K562 (cell line): ENCODE measurements at regions not wholly inside any gene's neighbourhood (a gene's known extent, or its start where the extent isn't known, plus 50 kb on each side); places are given as distances from the start of the nearest gene placed in this dataset.

ENCODE experiments used
- ATAC-seq: fragments of 200-7000 bp; cut with Tn5 transposase; 3 replicates; pipeline ENCODE4 v1.9.1; 2020; ENCODE audit warnings: moderate library complexity
- BruUV-seq: library from RNA; stranded (reverse); fragments of 400-500 nt; replicated peaks from 2 replicates; lab custom pipeline; 2021; lab: Mats Ljungman, UMichigan
- CTCF ChIA-PET: fragments of 300-600 bp; formaldehyde crosslinking; extraction: SDS; loops from one replicate; lab custom pipeline; 2021; ENCODE audit warnings: low intra/inter-chr PET ratio; lab: Yijun Ruan, JAX
- POLR2A ChIA-PET: fragments of 300-600, 350-650 bp; sonication (Branson Sonifier 250); formaldehyde crosslinking; extraction: SDS; loops from one replicate; lab custom pipeline; 2021; ENCODE audit warnings: antibody characterized with exemption, inconsistent platforms; lab: Yijun Ruan, JAX
- DNase-seq, 4 experiments: peaks; one replicate each; pipeline versions ENCODE4 v3.0.0 to v3.0.0-alpha.2; 2011 to 2018; ENCODE audit warnings: low spot score in 3 of 4, mixed read lengths in 3 of 4; ENCODE audit errors: extremely low read depth in 1 of 4
- FAIRE-seq: peaks from 2 replicates; lab custom pipeline; 2011; peaks lifted over from hg19 to GRCh38; lab: Jason Lieb, UNC
- H2AFZ ChIP-seq: 2 replicates; pipeline ENCODE4 v1.6.0; 2011; ENCODE audit warnings: low read depth, low read length, control low read depth, inconsistent platforms
- H3K27ac ChIP-seq: fragments of 200-600 bp; 3 replicates; pipeline ENCODE4 v1.8.0; 2011; ENCODE audit warnings: low read depth, mild to moderate bottlenecking, control low read depth, inconsistent platforms, low read length, moderate library complexity, mixed read lengths; ENCODE audit errors: extremely low read depth
- H3K27me3 ChIP-seq, 2 experiments: fragments of 300-600 bp in 1 of 2; 2 replicates in 1 of 2; 3 replicates in 1 of 2; pipeline versions ENCODE4 v1.6.0 to v1.8.0; 2011; ENCODE audit warnings: inconsistent platforms in 2 of 2, low read length in 2 of 2, mild to moderate bottlenecking in 1 of 2, mixed read lengths in 1 of 2, moderate library complexity in 1 of 2; ENCODE audit not compliant: control insufficient read depth in 2 of 2, insufficient read depth in 2 of 2
- H3K36me3 ChIP-seq: fragments of 300-600 bp; 3 replicates; pipeline ENCODE4 v1.8.0; 2011; ENCODE audit warnings: mild to moderate bottlenecking, low read length, inconsistent platforms; ENCODE audit not compliant: control insufficient read depth, insufficient read depth
- H3K4me1 ChIP-seq, 2 experiments: fragments of 200-600 bp in 1 of 2; replicated peaks in 1 of 2; 2 replicates in 1 of 2; 3 replicates in 1 of 2; pipeline versions ENCODE4 v1.5.1 to v1.8.0; 2011; ENCODE audit warnings: inconsistent platforms in 2 of 2, low read length in 2 of 2, mild to moderate bottlenecking in 1 of 2, mixed read lengths in 1 of 2, moderate library complexity in 1 of 2; ENCODE audit not compliant: control insufficient read depth in 2 of 2, insufficient read depth in 2 of 2
- H3K4me2 ChIP-seq: 2 replicates; pipeline ENCODE4 v1.6.1; 2011; ENCODE audit warnings: low read length, control low read depth, inconsistent platforms, mixed read lengths; ENCODE audit not compliant: insufficient read depth
- H3K4me3 ChIP-seq: fragments of 200-600 bp; sonication (generic), shearing (Covaris generic); 2 replicates; pipeline ENCODE4 v1.5.1; 2016; ENCODE audit warnings: control low read depth, inconsistent platforms
- H3K79me2 ChIP-seq: fragments of 200-600 bp; 3 replicates; pipeline ENCODE4 v1.8.0; 2011; ENCODE audit warnings: low read length, inconsistent platforms; ENCODE audit not compliant: control insufficient read depth, insufficient read depth
- H3K9ac ChIP-seq, 2 experiments: 2 replicates each; pipeline versions ENCODE4 v1.6.0 to v1.6.1; 2011; ENCODE audit warnings: low read depth in 2 of 2, low read length in 2 of 2, control low read depth in 1 of 2, inconsistent platforms in 1 of 2, mild to moderate bottlenecking in 1 of 2, mixed read lengths in 1 of 2; ENCODE audit not compliant: insufficient read depth in 1 of 2
- H3K9me1 ChIP-seq: one replicate; pipeline ENCODE4 v1.6.0; 2011; ENCODE audit warnings: inconsistent platforms, mild to moderate bottlenecking, low read length, moderate library complexity; ENCODE audit not compliant: control insufficient read depth, insufficient read depth
- H3K9me3 ChIP-seq: replicated peaks from 2 replicates; pipeline ENCODE4 v1.5.1; 2011; ENCODE audit warnings: low read depth, low read length, inconsistent platforms; ENCODE audit not compliant: control insufficient read depth, insufficient read depth
- H4K20me1 ChIP-seq: replicated peaks from 2 replicates; pipeline ENCODE4 v1.6.1; 2011; ENCODE audit warnings: low read length, inconsistent platforms, mixed read lengths; ENCODE audit not compliant: control insufficient read depth, insufficient read depth
- CBFA2T3 ChIP-seq: fragments of 450-650 bp; IDR thresholded peaks from 2 replicates; pipeline ENCODE4 v1.6.1; 2017
- MTA3 ChIP-seq: fragments of 450-650 bp; formaldehyde crosslinking; IDR thresholded peaks from 2 replicates; pipeline ENCODE4 v1.6.1; 2017; ENCODE audit warnings: mild to moderate bottlenecking, borderline replicate concordance
- PTTG1 ChIP-seq: fragments of 450-650 bp; IDR thresholded peaks from 2 replicates; pipeline ENCODE4 v1.6.1; 2016; ENCODE audit warnings: low read depth, mild to moderate bottlenecking, missing genetic modification characterization, missing compliant biosample characterization
- RBM14 ChIP-seq: fragments of 200-400 bp; formaldehyde crosslinking; IDR thresholded peaks from 2 replicates; pipeline ENCODE4 v1.6.1; 2018; ENCODE audit warnings: low read depth, mild to moderate bottlenecking, low read length, moderate library complexity, borderline replicate concordance; ENCODE audit not compliant: insufficient read depth
- TGIF2 ChIP-seq: sonication (generic); formaldehyde crosslinking; IDR thresholded peaks from 2 replicates; pipeline ENCODE4 v1.8.1; 2022; ENCODE audit warnings: mild to moderate bottlenecking, missing genetic modification reagents, moderate library complexity
- XRCC5 ChIP-seq: fragments of 200-400 bp; formaldehyde crosslinking; IDR thresholded peaks from 2 replicates; pipeline ENCODE4 v1.6.1; 2017; ENCODE audit warnings: low read depth, mild to moderate bottlenecking, low read length
- ZNF121 ChIP-seq: sonication (generic); formaldehyde crosslinking; conservative IDR thresholded peaks from 2 replicates; pipeline ENCODE4 v1.8.0; 2022; ENCODE audit warnings: missing genetic modification reagents
- WGBS: fragments of 100-300 bp; shearing (Covaris generic); methylation state at CpG from one replicate; pipeline ENCODE4 v1.1.6; 2016; ENCODE audit warnings: low coverage, mixed read lengths; ENCODE audit not compliant: insufficient coverage; ENCODE audit errors: missing lambda C conversion rate; 5-methylcytosine and 5-hydroxymethylcytosine counted together
- in situ Hi-C: fragments of 300-500 bp; cut with MboI; formaldehyde crosslinking; loops from 4 replicates; pipeline ENCODE4 v1.15.0; 2018; ENCODE audit warnings: inconsistent platforms, mixed read lengths
- intact Hi-C: fragments of 100-400 bp; cut with micrococcal nuclease; formaldehyde crosslinking; loops from 2 replicates; pipeline ENCODE4 v1.14.2; 2022
- TF ChIP-seq, protein P1 (sequence below): fragments of 250-450 bp; sonication (Bioruptor Pico); IDR thresholded peaks from 2 replicates; pipeline ENCODE4 v1.4.0; 2020; ENCODE audit warnings: mild to moderate bottlenecking, moderate library complexity
- TF ChIP-seq, protein P2 (sequence below): sonication (generic); formaldehyde crosslinking; IDR thresholded peaks from 2 replicates; pipeline ENCODE4 v1.8.1; 2023; ENCODE audit warnings: mild to moderate bottlenecking, missing genetic modification reagents

DNA sequence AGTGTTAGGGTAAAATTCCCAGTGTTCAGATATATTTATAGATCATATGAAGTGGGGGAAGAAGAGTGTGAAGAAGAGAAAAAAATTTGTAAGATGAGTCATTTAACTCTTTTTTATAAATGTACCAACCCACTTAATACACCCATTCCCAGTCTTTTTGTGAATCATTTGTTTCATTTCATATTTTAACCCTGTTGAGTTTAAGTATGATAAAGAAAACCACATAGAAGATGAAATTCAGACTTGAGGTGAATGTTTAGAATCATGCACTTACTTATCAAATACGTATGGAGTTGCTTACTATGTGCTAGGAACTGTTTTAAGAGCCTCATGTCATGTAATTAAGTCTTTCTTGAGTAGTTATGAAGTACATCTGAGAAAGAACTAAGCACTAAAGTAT is 56.6 kb upstream of the DAPP1 start:
- ChIA-PET POLR2A (no interaction called here), CTCF (no interaction called here)

More for the DNA sequence above, 56.6 kb upstream of the DAPP1 start:
- no peak overlapping the region for H2AFZ ChIP-seq
- WGBS, result 4% methylated on average over 1 of the region's 1 CpG
- no peak overlapping the region for H3K4me2 ChIP-seq
- H3K9me1 ChIP-seq, result no peaks in the 10 kb centered on the region
- no peaks in the 10 kb centered on the region for H3K36me3 ChIP-seq
- TF ChIP-seq MTA3 (no peak), RBM14 (no peak), CBFA2T3 (no peak), ZNF121 (no peak), TGIF2 (CRISPR knock-in tag) (no peak), XRCC5 (no peak), PTTG1 (tag) (no peak)
- TF ChIP-seq, protein P1, sequence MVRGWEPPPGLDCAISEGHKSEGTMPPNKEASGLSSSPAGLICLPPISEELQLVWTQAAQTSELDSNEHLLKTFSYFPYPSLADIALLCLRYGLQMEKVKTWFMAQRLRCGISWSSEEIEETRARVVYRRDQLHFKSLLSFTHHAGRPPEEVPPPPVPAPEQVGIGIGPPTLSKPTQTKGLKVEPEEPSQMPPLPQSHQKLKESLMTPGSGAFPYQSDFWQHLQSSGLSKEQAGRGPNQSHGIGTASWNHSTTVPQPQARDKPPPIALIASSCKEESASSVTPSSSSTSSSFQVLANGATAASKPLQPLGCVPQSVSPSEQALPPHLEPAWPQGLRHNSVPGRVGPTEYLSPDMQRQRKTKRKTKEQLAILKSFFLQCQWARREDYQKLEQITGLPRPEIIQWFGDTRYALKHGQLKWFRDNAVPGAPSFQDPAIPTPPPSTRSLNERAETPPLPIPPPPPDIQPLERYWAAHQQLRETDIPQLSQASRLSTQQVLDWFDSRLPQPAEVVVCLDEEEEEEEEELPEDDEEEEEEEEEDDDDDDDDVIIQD, result no peak
- TF ChIP-seq, protein P2, sequence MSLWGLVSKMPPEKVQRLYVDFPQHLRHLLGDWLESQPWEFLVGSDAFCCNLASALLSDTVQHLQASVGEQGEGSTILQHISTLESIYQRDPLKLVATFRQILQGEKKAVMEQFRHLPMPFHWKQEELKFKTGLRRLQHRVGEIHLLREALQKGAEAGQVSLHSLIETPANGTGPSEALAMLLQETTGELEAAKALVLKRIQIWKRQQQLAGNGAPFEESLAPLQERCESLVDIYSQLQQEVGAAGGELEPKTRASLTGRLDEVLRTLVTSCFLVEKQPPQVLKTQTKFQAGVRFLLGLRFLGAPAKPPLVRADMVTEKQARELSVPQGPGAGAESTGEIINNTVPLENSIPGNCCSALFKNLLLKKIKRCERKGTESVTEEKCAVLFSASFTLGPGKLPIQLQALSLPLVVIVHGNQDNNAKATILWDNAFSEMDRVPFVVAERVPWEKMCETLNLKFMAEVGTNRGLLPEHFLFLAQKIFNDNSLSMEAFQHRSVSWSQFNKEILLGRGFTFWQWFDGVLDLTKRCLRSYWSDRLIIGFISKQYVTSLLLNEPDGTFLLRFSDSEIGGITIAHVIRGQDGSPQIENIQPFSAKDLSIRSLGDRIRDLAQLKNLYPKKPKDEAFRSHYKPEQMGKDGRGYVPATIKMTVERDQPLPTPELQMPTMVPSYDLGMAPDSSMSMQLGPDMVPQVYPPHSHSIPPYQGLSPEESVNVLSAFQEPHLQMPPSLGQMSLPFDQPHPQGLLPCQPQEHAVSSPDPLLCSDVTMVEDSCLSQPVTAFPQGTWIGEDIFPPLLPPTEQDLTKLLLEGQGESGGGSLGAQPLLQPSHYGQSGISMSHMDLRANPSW (CRISPR knock-in tag), result no peak
- intact Hi-C loops (no loop called here), in situ Hi-C loops (no loop called here)
- H3K9me3 ChIP-seq, result no peaks in the 10 kb centered on the region
- DNase-seq (no peak), FAIRE-seq (no peak), ATAC-seq (no peak)
- no peaks in the 10 kb centered on the region for H3K79me2 ChIP-seq
- H3K27me3 ChIP-seq, result peaks cover 4 to 5% of the 10 kb centered on the region in 2 experiments; a peak in 3 of 5 replicates
- no peak overlapping the region for H3K4me3 ChIP-seq
- H3K4me1 ChIP-seq, result no peaks in the 10 kb centered on the region
- no peak overlapping the region for H3K27ac ChIP-seq
- BruUV-seq, result no TSS peak
- no peak overlapping the region for H3K9ac ChIP-seq
- H4K20me1 ChIP-seq, result no peaks in the 10 kb centered on the region
